A549 (cell line): ENCODE measurements at regions not wholly inside any gene's neighbourhood (a gene's known extent, or its start where the extent isn't known, plus 50 kb on each side); places are given as distances from the start of the nearest gene placed in this dataset.
A peak's percentile ranks its signal among the peaks of the same experiment; 100 is the strongest.

Experiments used
- ATAC-seq, 2 experiments: fragments of 200-7000 bp in 1 of 2; fragments of >200 bp in 1 of 2; cut with Nextera tagmentation in 1 of 2; cut with Tn5 transposase in 1 of 2; 3 replicates each; pipeline versions ENCODE4 v1.8.0 to v1.9.1; 2018 to 2020; ENCODE audit warnings: mild to moderate bottlenecking in 1 of 2, moderate library complexity in 1 of 2
- CTCF ChIA-PET: fragments of 300-600 bp; sonication (Branson Sonifier 250); formaldehyde crosslinking; extraction: SDS; loops from one replicate; lab custom pipeline; 2021; ENCODE audit warnings: antibody characterized with exemption, inconsistent platforms; lab: Yijun Ruan, JAX
- POLR2A ChIA-PET: fragments of 350-600 bp; formaldehyde crosslinking; extraction: SDS; loops from one replicate; lab custom pipeline; 2021; ENCODE audit warnings: antibody characterized with exemption, inconsistent platforms; lab: Yijun Ruan, JAX
- DNase-seq, 2 experiments: peaks; one replicate each; pipeline versions ENCODE4 v3.0.0 to v3.0.0-alpha.2; 2011 to 2016; ENCODE audit warnings: low read depth in 1 of 2, low spot score in 1 of 2
- FAIRE-seq: peaks from 2 replicates; lab custom pipeline; 2011; peaks lifted over from hg19 to GRCh38; lab: Jason Lieb, UNC
- H3K27ac ChIP-seq, 2 experiments: fragments of >200 bp; sonication (Bioruptor Twin); formaldehyde crosslinking; 3 replicates each; pipeline ENCODE4 v1.5.1; 2016 to 2017
- H3K4me1 ChIP-seq: fragments of >200 bp; sonication (Bioruptor Twin); formaldehyde crosslinking; 3 replicates; pipeline ENCODE4 v1.6.1; 2016
- H3K4me2 ChIP-seq: fragments of >200 bp; sonication (Bioruptor Twin); formaldehyde crosslinking; 3 replicates; pipeline ENCODE4 v1.6.1; 2016
- H3K4me3 ChIP-seq: fragments of >200 bp; sonication (Bioruptor Twin); formaldehyde crosslinking; 3 replicates; pipeline ENCODE4 v1.5.1; 2016
- H3K9me3 ChIP-seq: fragments of >200 bp; sonication (Bioruptor Twin); formaldehyde crosslinking; 3 replicates; pipeline ENCODE4 v1.6.1; 2016
- CBX2 ChIP-seq: fragments of 200-600 bp; sonication (generic); IDR thresholded peaks from 2 replicates; pipeline ENCODE4 v1.6.1; 2016; ENCODE audit warnings: low read depth, mild to moderate bottlenecking, borderline replicate concordance
- CBX8 ChIP-seq: fragments of 200-600 bp; sonication (generic); IDR thresholded peaks from 2 replicates; pipeline ENCODE4 v1.6.1; 2016
- CHD4 ChIP-seq: fragments of 200-600 bp; sonication (generic); IDR thresholded peaks from 2 replicates; pipeline ENCODE4 v1.6.1; 2016; ENCODE audit warnings: antibody characterized with exemption, mild to moderate bottlenecking, borderline replicate concordance
- E2F6 ChIP-seq: IDR thresholded peaks from 2 replicates; pipeline ENCODE4 v1.6.1; 2012; ENCODE audit warnings: low read depth, borderline replicate concordance
- ELK1 ChIP-seq: fragments of 150-350 bp; IDR thresholded peaks from 2 replicates; pipeline ENCODE4 v1.6.1; 2014; ENCODE audit warnings: low read depth, mild to moderate bottlenecking, low read length
- ESRRA ChIP-seq: fragments of 150-350 bp; IDR thresholded peaks from 2 replicates; pipeline ENCODE4 v1.6.1; 2014; ENCODE audit warnings: mild to moderate bottlenecking, low read length, borderline replicate concordance
- GATA3 ChIP-seq: IDR thresholded peaks from 2 replicates; pipeline ENCODE4 v1.6.1; 2012; ENCODE audit warnings: borderline replicate concordance
- HEYL ChIP-seq: fragments of 250-450 bp; sonication (Bioruptor Pico); IDR thresholded peaks from 2 replicates; pipeline ENCODE4 v1.8.0; 2021; ENCODE audit warnings: mild to moderate bottlenecking, moderate library complexity
- HMGXB4 ChIP-seq: fragments of 250-450 bp; sonication (Bioruptor Pico); IDR thresholded peaks from 2 replicates; pipeline ENCODE4 v1.5.0; 2021; ENCODE audit warnings: mild to moderate bottlenecking, moderate library complexity, borderline replicate concordance
- HOXA7 ChIP-seq: fragments of 250-450 bp; sonication (Bioruptor Pico); IDR thresholded peaks from 2 replicates; pipeline ENCODE4 v1.5.0; 2020; ENCODE audit warnings: mild to moderate bottlenecking, moderate library complexity
- HOXB5 ChIP-seq: fragments of 250-450 bp; sonication (Bioruptor Pico); IDR thresholded peaks from 2 replicates; pipeline ENCODE4 v1.5.0; 2020; ENCODE audit warnings: mild to moderate bottlenecking, moderate library complexity
- JUN ChIP-seq, 2 experiments: fragments of >200 bp; sonication (Bioruptor Twin); formaldehyde crosslinking; IDR thresholded peaks; 2 replicates in 1 of 2; 3 replicates in 1 of 2; pipeline ENCODE4 v1.6.1; 2016 to 2017
- KDM1A ChIP-seq: fragments of 200-600 bp; sonication (generic); IDR thresholded peaks from 2 replicates; pipeline ENCODE4 v1.6.1; 2016; ENCODE audit warnings: low read depth, mild to moderate bottlenecking
- KDM5A ChIP-seq: fragments of 200-600 bp; sonication (generic); IDR thresholded peaks from 2 replicates; pipeline ENCODE4 v1.6.1; 2016; ENCODE audit warnings: antibody characterized with exemption, mild to moderate bottlenecking
- MAFK ChIP-seq: fragments of 450-650 bp; IDR thresholded peaks from 2 replicates; pipeline ENCODE4 v1.6.1; 2014; ENCODE audit not compliant: partially characterized antibody
- NPAS2 ChIP-seq: fragments of 250-450 bp; sonication (Bioruptor Pico); IDR thresholded peaks from 2 replicates; pipeline ENCODE4 v1.8.0; 2022; ENCODE audit warnings: mild to moderate bottlenecking, moderate library complexity, borderline replicate concordance
- PBX3 ChIP-seq: IDR thresholded peaks from 2 replicates; pipeline ENCODE4 v1.6.1; 2012
- PHF8 ChIP-seq: fragments of 200-600 bp; sonication (generic); IDR thresholded peaks from 2 replicates; pipeline ENCODE4 v1.6.1; 2016; ENCODE audit warnings: low read depth, mild to moderate bottlenecking, antibody characterized with exemption, moderate library complexity, borderline replicate concordance
- RFX5 ChIP-seq: fragments of 450-650 bp; IDR thresholded peaks from 2 replicates; pipeline ENCODE4 v1.7.1; 2014; ENCODE audit warnings: antibody characterized with exemption, mild to moderate bottlenecking, moderate library complexity
- SMC3 ChIP-seq: fragments of >200 bp; sonication (Bioruptor Twin); formaldehyde crosslinking; IDR thresholded peaks from 3 replicates; pipeline ENCODE4 v1.6.1; 2018; ENCODE audit warnings: inconsistent platforms
- SREBF2 ChIP-seq: fragments of 450-650 bp; IDR thresholded peaks from 2 replicates; pipeline ENCODE4 v1.6.1; 2014; ENCODE audit warnings: mild to moderate bottlenecking, moderate library complexity
- TFCP2L1 ChIP-seq: fragments of 250-450 bp; sonication (Bioruptor Pico); IDR thresholded peaks from 2 replicates; pipeline ENCODE4 v1.5.0; 2021; ENCODE audit warnings: mild to moderate bottlenecking
- WGBS: methylation state at CpG from one replicate; pipeline ENCODE4 v1.1.6; 2017; ENCODE audit errors: missing lambda C conversion rate; 5-methylcytosine and 5-hydroxymethylcytosine counted together

GRCh38 chrX:34528081-34528480 lies 129.0 kb downstream of the TMEM47 start (continued):
- TF ChIP-seq PBX3, result no peak

- Histone ChIP-seq H3K27ac (no peak overlapping the region), H3K4me3 (no peak overlapping the region), H3K4me2 (no peak overlapping the region), H3K9me3 (no peaks in the 10 kb centered on the region), H3K4me1 (no peaks in the 10 kb centered on the region)
- TF ChIP-seq TFCP2L1, result no peak
- no peak for TF ChIP-seq KDM1A
- ChIA-PET POLR2A (no interaction called here), CTCF (interaction anchor here (0.6 kb wide), 1 partner anchor 453 kb away, joined by 3 read pairs; no protein-coding TSS in a partner anchor)
- 0% methylated on average over 2 of the region's 2 CpGs for WGBS
- ATAC-seq (no peak), DNase-seq (peak in 1 of 2 experiments; percentile 10), FAIRE-seq (peak; percentile 97)
Measured at GRCh38 chrX:34521563-34521962, 135.5 kb downstream of the TMEM47 start.

GRCh38 chrX:34509394-34509793 lies 147.7 kb downstream of the TMEM47 start:
- FAIRE-seq, result no peak
- ATAC-seq, result no peak
- 3% methylated on average over 5 of the region's 5 CpGs for WGBS
- H3K4me2 ChIP-seq, result no peak overlapping the region
- CTCF ChIA-PET, result no interaction called here
- no peak overlapping the region for H3K27ac ChIP-seq
- TF ChIP-seq TFCP2L1, result no peak
- no peak for TF ChIP-seq JUN (IDR thresholded peaks at IDR 0.05)
- TF ChIP-seq NPAS2, result no peak
- TF ChIP-seq CBX2, result no peak
- no peak for TF ChIP-seq SREBF2
- no peak for TF ChIP-seq RFX5
- TF ChIP-seq HOXA7 (CRISPR knock-in tag), result no peak
- no peak for TF ChIP-seq ESRRA
- no peak for TF ChIP-seq KDM5A
- no peak for TF ChIP-seq CBX8
- TF ChIP-seq HOXB5, result no peak
- TF ChIP-seq GATA3, result no peak
- TF ChIP-seq HMGXB4 (CRISPR knock-in tag), result no peak
- TF ChIP-seq ELK1, result no peak
- TF ChIP-seq CHD4, result no peak
- no peak for TF ChIP-seq SMC3
- TF ChIP-seq HEYL (CRISPR knock-in tag), result no peak
- TF ChIP-seq E2F6, result no peak
- TF ChIP-seq MAFK, result no peak
- TF ChIP-seq PHF8, result no peak
- TF ChIP-seq, all 56 proteins: peak for 0
- DNase-seq, result no peak
- no peaks in the 10 kb centered on the region for H3K4me1 ChIP-seq
- POLR2A ChIA-PET, result no interaction called here
- H3K4me3 ChIP-seq, result no peak overlapping the region
- no peaks in the 10 kb centered on the region for H3K9me3 ChIP-seq
